GM12878 (cell line): ENCODE measurements at regions not wholly inside any gene's neighbourhood (a gene's known extent, or its start where the extent isn't known, plus 50 kb on each side); places are given as distances from the start of the nearest gene placed in this dataset.

Experiments used
- ATAC-seq: fragments of 200-7000 bp; cut with Tn5 transposase; 3 replicates; pipeline ENCODE4 v1.9.1; 2020; ENCODE audit warnings: mild to moderate bottlenecking, moderate library complexity
- BruUV-seq: library from RNA; stranded (reverse); fragments of 400-500 nt; replicated peaks from 2 replicates; lab custom pipeline; 2021; lab: Mats Ljungman, UMichigan
- CTCF ChIA-PET: fragments of 300-600 bp; sonication (Branson Sonifier 250); formaldehyde crosslinking; extraction: SDS; loops from one replicate; lab custom pipeline; 2021; ENCODE audit warnings: inconsistent platforms; lab: Yijun Ruan, JAX
- POLR2A ChIA-PET: fragments of 350-600 bp; formaldehyde crosslinking; extraction: SDS; loops from one replicate; lab custom pipeline; 2021; ENCODE audit warnings: inconsistent platforms; lab: Charles Lee
- RAD21 ChIA-PET: fragments of 300-600 bp; sonication (Branson Sonifier 250); formaldehyde crosslinking; loops from one replicate; lab custom pipeline; 2023; ENCODE audit warnings: antibody characterized with exemption; ENCODE audit not compliant: unreplicated experiment; lab: Charles Lee
- SMC1A ChIA-PET: fragments of 300-600 bp; sonication (Branson Sonifier 250); formaldehyde crosslinking; loops from one replicate; lab custom pipeline; 2023; ENCODE audit not compliant: unreplicated experiment, uncharacterized antibody; lab: Charles Lee
- DNase-seq: peaks from one replicate; pipeline ENCODE4 v3.0.0-alpha.2; 2011; ENCODE audit warnings: low read depth, low spot score
- FAIRE-seq: peaks from 3 replicates; lab custom pipeline; 2011; peaks lifted over from hg19 to GRCh38; lab: Jason Lieb, UNC
- H2AFZ ChIP-seq: 2 replicates; pipeline ENCODE4 v1.6.0; 2011; ENCODE audit warnings: low read depth, low read length, control low read depth; ENCODE audit not compliant: control insufficient read depth
- H3K27ac ChIP-seq: 2 replicates; pipeline ENCODE4 v1.5.1; 2011; ENCODE audit warnings: control low read depth; ENCODE audit not compliant: control insufficient read depth, insufficient read depth
- H3K27me3 ChIP-seq, 2 experiments: replicated peaks in 1 of 2; 2 replicates each; pipeline versions ENCODE4 v1.6.0 to v1.6.1; 2011; ENCODE audit warnings: low read length in 1 of 2; ENCODE audit not compliant: control insufficient read depth in 2 of 2, insufficient read depth in 2 of 2
- H3K36me3 ChIP-seq, 2 experiments: 2 replicates each; pipeline ENCODE4 v1.5.1; 2011; ENCODE audit warnings: low read length in 1 of 2; ENCODE audit not compliant: control insufficient read depth in 2 of 2, insufficient read depth in 2 of 2
- H3K4me1 ChIP-seq: 2 replicates; pipeline ENCODE4 v1.6.1; 2011; ENCODE audit warnings: mild to moderate bottlenecking, low read length, moderate library complexity, mixed read lengths; ENCODE audit not compliant: control insufficient read depth, insufficient read depth
- H3K4me2 ChIP-seq: 2 replicates; pipeline ENCODE4 v1.6.0; 2011; ENCODE audit warnings: control low read depth; ENCODE audit not compliant: control insufficient read depth, insufficient read depth
- H3K4me3 ChIP-seq: fragments of 200-600 bp; sonication (generic); 2 replicates; pipeline ENCODE4 v1.5.1; 2016
- H3K79me2 ChIP-seq: 2 replicates; pipeline ENCODE4 v1.6.0; 2011; ENCODE audit warnings: low read length; ENCODE audit not compliant: control insufficient read depth, insufficient read depth
- H3K9ac ChIP-seq: 2 replicates; pipeline ENCODE4 v1.8.0; 2011; ENCODE audit warnings: low read length, control low read depth, mixed read lengths; ENCODE audit not compliant: control insufficient read depth, insufficient read depth
- H3K9me3 ChIP-seq: replicated peaks from 3 replicates; pipeline ENCODE4 v1.5.1; 2011; ENCODE audit warnings: mild to moderate bottlenecking, low read length; ENCODE audit not compliant: control insufficient read depth, insufficient read depth
- H4K20me1 ChIP-seq: 2 replicates; pipeline ENCODE4 v1.6.0; 2011; ENCODE audit not compliant: control insufficient read depth, insufficient read depth
- CBX3 ChIP-seq: fragments of 200-600 bp; sonication (generic); IDR thresholded peaks from 2 replicates; pipeline ENCODE4 v1.6.1; 2016; ENCODE audit warnings: low read depth, borderline replicate concordance
- CEBPB ChIP-seq, 2 experiments: fragments of 150-350 bp in 1 of 2; IDR thresholded peaks; 2 replicates each; pipeline ENCODE4 v1.6.1; 2012 to 2014; ENCODE audit warnings: low read depth in 2 of 2, low read length in 2 of 2, borderline replicate concordance in 1 of 2, inconsistent platforms in 1 of 2
- CHD1 ChIP-seq: IDR thresholded peaks from 2 replicates; pipeline ENCODE4 v1.6.1; 2012; ENCODE audit warnings: low read depth, low read length, improper control_type of control experiment
- ESRRA ChIP-seq: IDR thresholded peaks from 2 replicates; pipeline ENCODE4 v1.6.1; 2012; ENCODE audit warnings: mild to moderate bottlenecking, low read length, improper control_type of control experiment
- GABPA ChIP-seq: IDR thresholded peaks from 2 replicates; pipeline ENCODE4 v1.6.1; 2014; ENCODE audit warnings: antibody characterized with exemption, low read depth, mild to moderate bottlenecking, inconsistent platforms
- NFYB ChIP-seq: IDR thresholded peaks from 2 replicates; pipeline ENCODE4 v1.6.1; 2011; ENCODE audit warnings: low read depth, mild to moderate bottlenecking, low read length, improper control_type of control experiment, moderate library complexity; ENCODE audit not compliant: insufficient read depth
- SUPT20H ChIP-seq: IDR thresholded peaks from 2 replicates; pipeline ENCODE4 v1.6.1; 2011; ENCODE audit warnings: low read depth, mild to moderate bottlenecking, low read length, moderate library complexity, borderline replicate concordance; ENCODE audit not compliant: control insufficient read depth
- TAF1 ChIP-seq: IDR thresholded peaks from 2 replicates; pipeline ENCODE4 v1.6.1; 2011; ENCODE audit warnings: mild to moderate bottlenecking, low read depth, low read length, borderline replicate concordance
- TCF7 ChIP-seq: IDR thresholded peaks from 2 replicates; pipeline ENCODE4 v1.6.1; 2014; ENCODE audit warnings: antibody characterized with exemption, borderline replicate concordance
- WRNIP1 ChIP-seq: IDR thresholded peaks from 2 replicates; pipeline ENCODE4 v1.6.1; 2011; ENCODE audit warnings: low read depth, low read length, improper control_type of control experiment, borderline replicate concordance
- ZBED1 ChIP-seq: IDR thresholded peaks from 2 replicates; pipeline ENCODE4 v1.6.1; 2016; ENCODE audit warnings: borderline replicate concordance
- ZNF207 ChIP-seq: fragments of 450-650 bp; IDR thresholded peaks from 2 replicates; pipeline ENCODE4 v1.6.1; 2014; ENCODE audit warnings: antibody characterized with exemption, mild to moderate bottlenecking, borderline replicate concordance
- WGBS: methylation state at CpG from one replicate; pipeline ENCODE4 v1.1.6; 2016; ENCODE audit warnings: low lambda C conversion rate; ENCODE audit not compliant: insufficient replicate concordance, insufficient coverage; ENCODE audit errors: missing lambda C conversion rate; 5-methylcytosine and 5-hydroxymethylcytosine counted together
- in situ Hi-C: fragments of 300-500 bp; cut with MboI; formaldehyde crosslinking; loops from 9 replicates; pipeline ENCODE4 v1.14.3; 2018; ENCODE audit warnings: mixed read lengths
- intact Hi-C: fragments of 100-400 bp; cut with micrococcal nuclease; formaldehyde crosslinking; loops from one replicate; pipeline ENCODE4 v1.14.2; 2022; ENCODE audit not compliant: unreplicated experiment
- TF ChIP-seq, protein P1 (sequence below): IDR thresholded peaks from 2 replicates; pipeline ENCODE4 v1.6.1; 2011; ENCODE audit warnings: low read depth, mild to moderate bottlenecking, low read length, moderate library complexity, borderline replicate concordance; ENCODE audit errors: extremely low read depth
- TF ChIP-seq, protein P2 (sequence below): fragments of 450-650 bp; IDR thresholded peaks from 2 replicates; pipeline ENCODE4 v1.6.1; 2017; ENCODE audit warnings: mild to moderate bottlenecking, low read depth, inconsistent platforms; ENCODE audit not compliant: poor library complexity, severe bottlenecking
- TF ChIP-seq, protein P3 (sequence below): IDR thresholded peaks from 2 replicates; pipeline ENCODE4 v1.6.1; 2012; ENCODE audit warnings: improper control_type of control experiment, low read depth, low read length; ENCODE audit not compliant: insufficient replicate concordance

DNA sequence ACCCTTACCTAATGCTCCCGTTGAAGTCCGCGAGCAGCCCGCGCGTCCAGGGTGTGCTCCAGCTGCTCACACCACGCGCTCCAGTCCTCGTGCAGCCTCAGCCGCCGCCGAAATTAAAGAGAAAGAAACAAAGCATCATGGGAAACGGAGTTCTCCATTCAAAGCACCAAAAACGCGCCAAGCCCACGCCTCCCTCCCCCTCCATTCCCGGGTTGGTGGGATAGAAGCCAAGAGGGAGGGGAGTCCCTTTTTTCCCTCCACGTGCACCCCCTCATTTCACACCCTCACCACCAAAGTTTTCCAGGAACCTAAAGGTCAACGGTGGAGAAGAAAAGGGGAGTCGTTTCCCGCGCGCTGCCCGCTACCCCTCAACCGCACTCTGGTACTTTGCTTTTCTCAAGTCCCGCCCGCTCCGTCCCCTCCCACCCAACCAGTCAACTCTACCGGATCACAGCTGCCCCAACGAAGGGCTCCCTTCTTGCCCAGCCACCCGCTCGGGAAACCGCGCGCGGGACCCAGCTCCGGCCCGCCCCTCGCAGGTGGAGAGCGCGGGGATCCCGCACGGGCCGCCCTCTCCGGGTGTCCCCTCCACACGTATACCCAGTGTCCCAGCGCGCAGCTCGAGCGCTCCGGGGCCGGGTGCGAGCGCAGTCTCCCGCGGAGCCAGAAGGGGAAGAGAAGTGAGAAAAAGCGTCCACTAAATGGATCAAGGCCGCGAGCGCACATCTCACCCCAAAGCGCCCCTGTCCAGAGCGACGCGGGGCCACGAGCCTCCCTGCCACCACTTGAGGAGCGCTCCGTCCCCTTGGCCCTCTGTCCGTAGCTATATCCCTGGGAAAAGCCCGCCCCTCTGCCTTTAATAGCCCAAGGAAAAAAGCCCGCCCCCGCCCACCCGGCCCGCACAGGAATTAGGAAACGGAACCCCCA, 65.1 kb upstream of the CCDC160 start:
- CTCF ChIA-PET, result no interaction called here
- Histone ChIP-seq H3K4me2 (peak overlapping the region; percentile 40), H3K9ac (no peak overlapping the region)

More for the DNA sequence above, 65.1 kb upstream of the CCDC160 start:
- FAIRE-seq (no peak), ATAC-seq (peak; percentile 70), DNase-seq (no peak)
- POLR2A ChIA-PET, result interaction anchor here (0.7 kb wide), 1 partner anchor 86 kb away, joined by 4 read pairs; no protein-coding TSS in a partner anchor
- SMC1A ChIA-PET, result no interaction called here
- Histone ChIP-seq H3K4me3 (no peak overlapping the region), H3K4me1 (no peaks in the 10 kb centered on the region), H3K27ac (no peak overlapping the region), H3K79me2 (no peaks in the 10 kb centered on the region), H3K36me3 (no peaks in the 10 kb centered on the region), H2AFZ (no peak overlapping the region), H4K20me1 (no peaks in the 10 kb centered on the region), H3K27me3 (peaks cover 0 to 4% of the 10 kb centered on the region in 2 experiments; a peak in 1 of 4 replicates), H3K9me3 (no peaks in the 10 kb centered on the region; the same call in 1 of the 3 replicates)
- TF ChIP-seq TAF1 (no peak), ZBED1 (no peak), SUPT20H (no peak), TCF7 (no peak), NFYB (no peak), GABPA (no peak), ZNF207 (no peak), ESRRA (no peak), CHD1 (no peak), WRNIP1 (no peak), CBX3 (no peak), CEBPB (IDR thresholded peaks at IDR 0.05; ENCODE audit: borderline replicate concordance in 1 of 2, low read depth in 2 of 2, low read length in 2 of 2) (no peak)
- TF ChIP-seq, protein P1, sequence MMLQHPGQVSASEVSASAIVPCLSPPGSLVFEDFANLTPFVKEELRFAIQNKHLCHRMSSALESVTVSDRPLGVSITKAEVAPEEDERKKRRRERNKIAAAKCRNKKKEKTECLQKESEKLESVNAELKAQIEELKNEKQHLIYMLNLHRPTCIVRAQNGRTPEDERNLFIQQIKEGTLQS, result no peak
- TF ChIP-seq, protein P2, sequence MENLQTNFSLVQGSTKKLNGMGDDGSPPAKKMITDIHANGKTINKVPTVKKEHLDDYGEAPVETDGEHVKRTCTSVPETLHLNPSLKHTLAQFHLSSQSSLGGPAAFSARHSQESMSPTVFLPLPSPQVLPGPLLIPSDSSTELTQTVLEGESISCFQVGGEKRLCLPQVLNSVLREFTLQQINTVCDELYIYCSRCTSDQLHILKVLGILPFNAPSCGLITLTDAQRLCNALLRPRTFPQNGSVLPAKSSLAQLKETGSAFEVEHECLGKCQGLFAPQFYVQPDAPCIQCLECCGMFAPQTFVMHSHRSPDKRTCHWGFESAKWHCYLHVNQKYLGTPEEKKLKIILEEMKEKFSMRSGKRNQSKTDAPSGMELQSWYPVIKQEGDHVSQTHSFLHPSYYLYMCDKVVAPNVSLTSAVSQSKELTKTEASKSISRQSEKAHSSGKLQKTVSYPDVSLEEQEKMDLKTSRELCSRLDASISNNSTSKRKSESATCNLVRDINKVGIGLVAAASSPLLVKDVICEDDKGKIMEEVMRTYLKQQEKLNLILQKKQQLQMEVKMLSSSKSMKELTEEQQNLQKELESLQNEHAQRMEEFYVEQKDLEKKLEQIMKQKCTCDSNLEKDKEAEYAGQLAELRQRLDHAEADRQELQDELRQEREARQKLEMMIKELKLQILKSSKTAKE, result no peak
- TF ChIP-seq, protein P3, sequence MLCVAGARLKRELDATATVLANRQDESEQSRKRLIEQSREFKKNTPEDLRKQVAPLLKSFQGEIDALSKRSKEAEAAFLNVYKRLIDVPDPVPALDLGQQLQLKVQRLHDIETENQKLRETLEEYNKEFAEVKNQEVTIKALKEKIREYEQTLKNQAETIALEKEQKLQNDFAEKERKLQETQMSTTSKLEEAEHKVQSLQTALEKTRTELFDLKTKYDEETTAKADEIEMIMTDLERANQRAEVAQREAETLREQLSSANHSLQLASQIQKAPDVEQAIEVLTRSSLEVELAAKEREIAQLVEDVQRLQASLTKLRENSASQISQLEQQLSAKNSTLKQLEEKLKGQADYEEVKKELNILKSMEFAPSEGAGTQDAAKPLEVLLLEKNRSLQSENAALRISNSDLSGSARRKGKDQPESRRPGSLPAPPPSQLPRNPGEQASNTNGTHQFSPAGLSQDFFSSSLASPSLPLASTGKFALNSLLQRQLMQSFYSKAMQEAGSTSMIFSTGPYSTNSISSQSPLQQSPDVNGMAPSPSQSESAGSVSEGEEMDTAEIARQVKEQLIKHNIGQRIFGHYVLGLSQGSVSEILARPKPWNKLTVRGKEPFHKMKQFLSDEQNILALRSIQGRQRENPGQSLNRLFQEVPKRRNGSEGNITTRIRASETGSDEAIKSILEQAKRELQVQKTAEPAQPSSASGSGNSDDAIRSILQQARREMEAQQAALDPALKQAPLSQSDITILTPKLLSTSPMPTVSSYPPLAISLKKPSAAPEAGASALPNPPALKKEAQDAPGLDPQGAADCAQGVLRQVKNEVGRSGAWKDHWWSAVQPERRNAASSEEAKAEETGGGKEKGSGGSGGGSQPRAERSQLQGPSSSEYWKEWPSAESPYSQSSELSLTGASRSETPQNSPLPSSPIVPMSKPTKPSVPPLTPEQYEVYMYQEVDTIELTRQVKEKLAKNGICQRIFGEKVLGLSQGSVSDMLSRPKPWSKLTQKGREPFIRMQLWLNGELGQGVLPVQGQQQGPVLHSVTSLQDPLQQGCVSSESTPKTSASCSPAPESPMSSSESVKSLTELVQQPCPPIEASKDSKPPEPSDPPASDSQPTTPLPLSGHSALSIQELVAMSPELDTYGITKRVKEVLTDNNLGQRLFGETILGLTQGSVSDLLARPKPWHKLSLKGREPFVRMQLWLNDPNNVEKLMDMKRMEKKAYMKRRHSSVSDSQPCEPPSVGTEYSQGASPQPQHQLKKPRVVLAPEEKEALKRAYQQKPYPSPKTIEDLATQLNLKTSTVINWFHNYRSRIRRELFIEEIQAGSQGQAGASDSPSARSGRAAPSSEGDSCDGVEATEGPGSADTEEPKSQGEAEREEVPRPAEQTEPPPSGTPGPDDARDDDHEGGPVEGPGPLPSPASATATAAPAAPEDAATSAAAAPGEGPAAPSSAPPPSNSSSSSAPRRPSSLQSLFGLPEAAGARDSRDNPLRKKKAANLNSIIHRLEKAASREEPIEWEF, result no peak
- no TSS peak for BruUV-seq
- intact Hi-C loops, result no loop called here
- RAD21 ChIA-PET, result no interaction called here
- in situ Hi-C loops, result no loop called here
- WGBS, result 50% methylated on average over 52 of the region's 74 CpGs
